K562 (cell line): ENCODE measurements at regions not wholly inside any gene's neighbourhood (a gene's known extent, or its start where the extent isn't known, plus 50 kb on each side); places are given as distances from the start of the nearest gene placed in this dataset.

Experiments used
- ATAC-seq: fragments of 200-7000 bp; cut with Tn5 transposase; 3 replicates; pipeline ENCODE4 v1.9.1; 2020; ENCODE audit warnings: moderate library complexity
- BruUV-seq: library from RNA; stranded (reverse); fragments of 400-500 nt; replicated peaks from 2 replicates; lab custom pipeline; 2021; lab: Mats Ljungman, UMichigan
- CTCF ChIA-PET: fragments of 300-600 bp; formaldehyde crosslinking; extraction: SDS; loops from one replicate; lab custom pipeline; 2021; ENCODE audit warnings: low intra/inter-chr PET ratio; lab: Yijun Ruan, JAX
- POLR2A ChIA-PET: fragments of 300-600, 350-650 bp; sonication (Branson Sonifier 250); formaldehyde crosslinking; extraction: SDS; loops from one replicate; lab custom pipeline; 2021; ENCODE audit warnings: antibody characterized with exemption, inconsistent platforms; lab: Yijun Ruan, JAX
- DNase-seq, 4 experiments: peaks; one replicate each; pipeline versions ENCODE4 v3.0.0 to v3.0.0-alpha.2; 2011 to 2018; ENCODE audit warnings: low spot score in 3 of 4, mixed read lengths in 3 of 4; ENCODE audit errors: extremely low read depth in 1 of 4
- FAIRE-seq: peaks from 2 replicates; lab custom pipeline; 2011; peaks lifted over from hg19 to GRCh38; lab: Jason Lieb, UNC
- H2AFZ ChIP-seq: 2 replicates; pipeline ENCODE4 v1.6.0; 2011; ENCODE audit warnings: low read depth, low read length, control low read depth, inconsistent platforms
- H3K27ac ChIP-seq: fragments of 200-600 bp; 3 replicates; pipeline ENCODE4 v1.8.0; 2011; ENCODE audit warnings: low read depth, mild to moderate bottlenecking, control low read depth, inconsistent platforms, low read length, moderate library complexity, mixed read lengths; ENCODE audit errors: extremely low read depth
- H3K27me3 ChIP-seq, 2 experiments: fragments of 300-600 bp in 1 of 2; 2 replicates in 1 of 2; 3 replicates in 1 of 2; pipeline versions ENCODE4 v1.6.0 to v1.8.0; 2011; ENCODE audit warnings: inconsistent platforms in 2 of 2, low read length in 2 of 2, mild to moderate bottlenecking in 1 of 2, mixed read lengths in 1 of 2, moderate library complexity in 1 of 2; ENCODE audit not compliant: control insufficient read depth in 2 of 2, insufficient read depth in 2 of 2
- H3K36me3 ChIP-seq: fragments of 300-600 bp; 3 replicates; pipeline ENCODE4 v1.8.0; 2011; ENCODE audit warnings: mild to moderate bottlenecking, low read length, inconsistent platforms; ENCODE audit not compliant: control insufficient read depth, insufficient read depth
- H3K4me1 ChIP-seq, 2 experiments: fragments of 200-600 bp in 1 of 2; replicated peaks in 1 of 2; 2 replicates in 1 of 2; 3 replicates in 1 of 2; pipeline versions ENCODE4 v1.5.1 to v1.8.0; 2011; ENCODE audit warnings: inconsistent platforms in 2 of 2, low read length in 2 of 2, mild to moderate bottlenecking in 1 of 2, mixed read lengths in 1 of 2, moderate library complexity in 1 of 2; ENCODE audit not compliant: control insufficient read depth in 2 of 2, insufficient read depth in 2 of 2
- H3K4me2 ChIP-seq: 2 replicates; pipeline ENCODE4 v1.6.1; 2011; ENCODE audit warnings: low read length, control low read depth, inconsistent platforms, mixed read lengths; ENCODE audit not compliant: insufficient read depth
- H3K4me3 ChIP-seq: fragments of 200-600 bp; sonication (generic), shearing (Covaris generic); 2 replicates; pipeline ENCODE4 v1.5.1; 2016; ENCODE audit warnings: control low read depth, inconsistent platforms
- H3K79me2 ChIP-seq: fragments of 200-600 bp; 3 replicates; pipeline ENCODE4 v1.8.0; 2011; ENCODE audit warnings: low read length, inconsistent platforms; ENCODE audit not compliant: control insufficient read depth, insufficient read depth
- H3K9ac ChIP-seq, 2 experiments: 2 replicates each; pipeline versions ENCODE4 v1.6.0 to v1.6.1; 2011; ENCODE audit warnings: low read depth in 2 of 2, low read length in 2 of 2, control low read depth in 1 of 2, inconsistent platforms in 1 of 2, mild to moderate bottlenecking in 1 of 2, mixed read lengths in 1 of 2; ENCODE audit not compliant: insufficient read depth in 1 of 2
- H3K9me1 ChIP-seq: one replicate; pipeline ENCODE4 v1.6.0; 2011; ENCODE audit warnings: inconsistent platforms, mild to moderate bottlenecking, low read length, moderate library complexity; ENCODE audit not compliant: control insufficient read depth, insufficient read depth
- H3K9me3 ChIP-seq: replicated peaks from 2 replicates; pipeline ENCODE4 v1.5.1; 2011; ENCODE audit warnings: low read depth, low read length, inconsistent platforms; ENCODE audit not compliant: control insufficient read depth, insufficient read depth
- H4K20me1 ChIP-seq: replicated peaks from 2 replicates; pipeline ENCODE4 v1.6.1; 2011; ENCODE audit warnings: low read length, inconsistent platforms, mixed read lengths; ENCODE audit not compliant: control insufficient read depth, insufficient read depth
- IFI16 ChIP-seq: fragments of 250-450 bp; sonication (Bioruptor Pico); IDR thresholded peaks from 2 replicates; pipeline ENCODE4 v2.1.2; 2022; ENCODE audit warnings: mild to moderate bottlenecking, inconsistent platforms
- MIER1 ChIP-seq: fragments of 450-650 bp; IDR thresholded peaks from 2 replicates; pipeline ENCODE4 v1.6.1; 2016; ENCODE audit warnings: antibody characterized with exemption, mild to moderate bottlenecking, low read depth
- TCF7L2 ChIP-seq: fragments of 150-350 bp; IDR thresholded peaks from 2 replicates; pipeline ENCODE4 v1.6.1; 2016; ENCODE audit warnings: low read depth, mild to moderate bottlenecking, low read length, moderate library complexity
- ZNF408 ChIP-seq: fragments of 250-450 bp; sonication (Bioruptor Pico); IDR thresholded peaks from 2 replicates; pipeline ENCODE4 v1.4.0; 2020; ENCODE audit warnings: low read depth, mild to moderate bottlenecking, moderate library complexity
- WGBS: fragments of 100-300 bp; shearing (Covaris generic); methylation state at CpG from one replicate; pipeline ENCODE4 v1.1.6; 2016; ENCODE audit warnings: low coverage, mixed read lengths; ENCODE audit not compliant: insufficient coverage; ENCODE audit errors: missing lambda C conversion rate; 5-methylcytosine and 5-hydroxymethylcytosine counted together
- in situ Hi-C: fragments of 300-500 bp; cut with MboI; formaldehyde crosslinking; loops from 4 replicates; pipeline ENCODE4 v1.15.0; 2018; ENCODE audit warnings: inconsistent platforms, mixed read lengths
- intact Hi-C: fragments of 100-400 bp; cut with micrococcal nuclease; formaldehyde crosslinking; loops from 2 replicates; pipeline ENCODE4 v1.14.2; 2022

GRCh38 chr9:106535439-106535838 lies 327.5 kb upstream of the ZNF462 start:
- FAIRE-seq (no peak), DNase-seq (no peak), ATAC-seq (no peak)
- Histone ChIP-seq H3K36me3 (no peaks in the 10 kb centered on the region), H3K27ac (no peak overlapping the region), H3K9ac (no peak overlapping the region), H3K9me1 (no peaks in the 10 kb centered on the region), H4K20me1 (no peaks in the 10 kb centered on the region), H2AFZ (no peak overlapping the region), H3K79me2 (no peaks in the 10 kb centered on the region), H3K4me1 (no peaks in the 10 kb centered on the region), H3K4me2 (no peak overlapping the region), H3K27me3 (no peaks in the 10 kb centered on the region), H3K4me3 (no peak overlapping the region), H3K9me3 (no peaks in the 10 kb centered on the region; the same call in 1 of the 2 replicates)
- in situ Hi-C loops (no loop called here), intact Hi-C loops (no loop called here)
- 0% methylated on average over 1 of the region's 1 CpG for WGBS
- BruUV-seq = no TSS peak
- POLR2A ChIA-PET = interaction anchor here (0.7 kb wide), 1 partner anchor 624 kb away, joined by 3 read pairs; no protein-coding TSS in a partner anchor
- CTCF ChIA-PET = no interaction called here
- TF ChIP-seq IFI16 = no peak

GRCh38 chr9:106557996-106558667 lies 304.8 kb upstream of the ZNF462 start:
- H3K36me3 ChIP-seq = no peaks in the 10 kb centered on the region
- ChIA-PET CTCF (no interaction called here), POLR2A (no interaction called here)
- no peaks in the 10 kb centered on the region for H3K79me2 ChIP-seq
- H3K27me3 ChIP-seq = no peaks in the 10 kb centered on the region
- ATAC-seq = no peak
- under 1% methylated on average over 11 of the region's 11 CpGs for WGBS
- no peak for DNase-seq
- H3K9me1 ChIP-seq = no peaks in the 10 kb centered on the region
- H3K9me3 ChIP-seq = no peaks in the 10 kb centered on the region
- H3K9ac ChIP-seq = no peak overlapping the region
- no TSS peak for BruUV-seq
- no peak overlapping the region for H3K27ac ChIP-seq
- in situ Hi-C loops (no loop called here), intact Hi-C loops (no loop called here)
- H3K4me1 ChIP-seq = no peaks in the 10 kb centered on the region
- H3K4me3 ChIP-seq = no peak overlapping the region
- H4K20me1 ChIP-seq = no peaks in the 10 kb centered on the region
- H2AFZ ChIP-seq = no peak overlapping the region
- no peak for FAIRE-seq
- no peak overlapping the region for H3K4me2 ChIP-seq
- no peak for TF ChIP-seq MIER1
- no peak for TF ChIP-seq ZNF408 (CRISPR knock-in tag)
- TF ChIP-seq TCF7L2 = no peak
